Sigmoid colon (tissue), 3 donors: ENCODE measurements at regions not wholly inside any gene's neighbourhood (a gene's known extent, or its start where the extent isn't known, plus 50 kb on each side); places are given as distances from the start of the nearest gene placed in this dataset.

Source experiments
- CTCF ChIP-seq, 4 experiments: fragments of 450-650 bp in 3 of 4; fragments of 200-600 bp in 1 of 4; IDR thresholded peaks; one replicate each; pipeline ENCODE4 v1.5.1; 2016 to 2019; ENCODE audit warnings: antibody characterized with exemption in 4 of 4, mild to moderate bottlenecking in 3 of 4, moderate library complexity in 2 of 4
- POLR2A ChIP-seq, 2 donors: fragments of 450-650 bp; IDR thresholded peaks; one replicate each; pipeline ENCODE4 v1.6.1; 2016; ENCODE audit warnings: antibody characterized with exemption in 2 of 2, mild to moderate bottlenecking in 2 of 2, moderate library complexity in 2 of 2

- TF ChIP-seq CTCF (IDR thresholded peaks at IDR 0.05) (no peak), POLR2A (IDR thresholded peaks at IDR 0.05) (no peak)
Observed at GRCh38 chr9:25948182-25948581, 269.9 kb upstream of the TUSC1 start.
